ENCODE measurements at regions not wholly inside any gene's neighbourhood (a gene's known extent, or its start where the extent isn't known, plus 50 kb on each side); places are given as distances from the start of the nearest gene placed in this dataset.

- no peak for TF ChIP-seq CTCF (conservative IDR thresholded peaks at IDR 0.05; ENCODE audit: low read depth in 2 of 2)
- no peak for TF ChIP-seq CREB1 (CRISPR knock-in tag; IDR thresholded peaks at IDR 0.05; ENCODE audit: low read depth)
- TF ChIP-seq ZNF114 (CRISPR knock-in tag; IDR thresholded peaks at IDR 0.05), result no peak
- TF ChIP-seq ETS1 (IDR thresholded peaks at IDR 0.05), result no peak
- no peak for TF ChIP-seq POLR2AphosphoS5 (IDR thresholded peaks at IDR 0.05; ENCODE audit: low read depth)
- TF ChIP-seq REST (IDR thresholded peaks at IDR 0.05; ENCODE audit: unreplicated experiment), result no peak
- no peak for TF ChIP-seq EZH2 (IDR thresholded peaks at IDR 0.05; ENCODE audit: low read depth, unreplicated experiment)
- no peak for TF ChIP-seq JUNB (IDR thresholded peaks at IDR 0.05; ENCODE audit: unreplicated experiment)
- no peak for TF ChIP-seq NANOG (IDR thresholded peaks at IDR 0.05; ENCODE audit: borderline replicate concordance)
- TF ChIP-seq EZH2phosphoT487 (IDR thresholded peaks at IDR 0.05; ENCODE audit: unreplicated experiment), result no peak
- TF ChIP-seq ZNF331 (CRISPR knock-in tag; IDR thresholded peaks at IDR 0.05; ENCODE audit: low read depth), result no peak
- no peak for TF ChIP-seq ZNF462 (CRISPR knock-in tag; IDR thresholded peaks at IDR 0.05)
- TF ChIP-seq STAT1 (IDR thresholded peaks at IDR 0.05; ENCODE audit: unreplicated experiment), result no peak
- Histone ChIP-seq H3K36me3 (ENCODE audit: insufficient read depth) (no peaks in the 10 kb centered on the region), H3K27ac (ENCODE audit: low read depth) (no peak overlapping the region), H3K4me1 (ENCODE audit: insufficient read depth) (peaks cover 7% of the 10 kb centered on the region; the same call in 1 of the 2 replicates), H3K4me2 (no peak overlapping the region), H4K20me1 (replicated peaks; ENCODE audit: insufficient read depth) (no peaks in the 10 kb centered on the region), H2AFZ (no peak overlapping the region), H3K4me3 (no peak overlapping the region), H3K27me3 (ENCODE audit: insufficient read depth) (no peaks in the 10 kb centered on the region), H3F3A (replicated peaks; ENCODE audit: low read depth) (no peaks in the 10 kb centered on the region), H3K9me2 (ENCODE audit: insufficient read depth) (no peaks in the 10 kb centered on the region), H3K79me2 (replicated peaks; ENCODE audit: insufficient read depth) (no peaks in the 10 kb centered on the region)
- Mint-ChIP-seq H3K9me3 (no peaks in the 10 kb centered on the region), H3K4me3 (no peak overlapping the region), H3K27ac (no peak overlapping the region), H3K4me1 (peaks cover 5% of the 10 kb centered on the region), H3K36me3 (ENCODE audit: low read depth) (no peaks in the 10 kb centered on the region), H3K27me3 (ENCODE audit: insufficient read depth, low read depth, poor library complexity) (no peaks in the 10 kb centered on the region)
- no peak for ATAC-seq
- DNase-seq (ENCODE audit: low spot score), result no peak
Measured at GRCh38 chr3:34013818-34014570, 215.6 kb downstream of the PDCD6IP start.

Measured in GM23338 (cell line).